Activated naive CD4-positive, alpha-beta T cell treated with anti-CD3 and anti-CD28 coated beads, Interleukin-2, amount 10 ng/mL, durations not matched to agents 7 days and 5 days (primary cell): ENCODE measurements at regions not wholly inside any gene's neighbourhood (a gene's known extent, or its start where the extent isn't known, plus 50 kb on each side); places are given as distances from the start of the nearest gene placed in this dataset.

Experiments used
- CTCF ChIA-PET: fragments of 350-600 bp; sonication (Branson Sonifier 250); formaldehyde crosslinking; loops from one replicate; lab custom pipeline; 2021; ENCODE audit warnings: antibody characterized with exemption; lab: Charles Lee
- DNase-seq: peaks from one replicate; pipeline ENCODE4 v3.0.0-alpha.2; 2020
- H3K27ac Mint-ChIP-seq: one replicate; pipeline ENCODE4 v1.8.0; 2021; ENCODE audit warnings: mild to moderate bottlenecking, moderate library complexity, mixed read lengths
- H3K27me3 Mint-ChIP-seq: one replicate; pipeline ENCODE4 v1.8.0; 2021; ENCODE audit warnings: mild to moderate bottlenecking, mixed read lengths
- H3K36me3 Mint-ChIP-seq: one replicate; pipeline ENCODE4 v1.8.0; 2021; ENCODE audit warnings: mixed read lengths
- H3K4me1 Mint-ChIP-seq: one replicate; pipeline ENCODE4 v1.8.0; 2021; ENCODE audit warnings: mixed read lengths
- H3K4me3 Mint-ChIP-seq: one replicate; pipeline ENCODE4 v1.8.0; 2021; ENCODE audit warnings: mild to moderate bottlenecking, moderate library complexity, mixed read lengths
- H3K9me3 Mint-ChIP-seq: one replicate; pipeline ENCODE4 v1.8.0; 2021; ENCODE audit warnings: mixed read lengths

DNA sequence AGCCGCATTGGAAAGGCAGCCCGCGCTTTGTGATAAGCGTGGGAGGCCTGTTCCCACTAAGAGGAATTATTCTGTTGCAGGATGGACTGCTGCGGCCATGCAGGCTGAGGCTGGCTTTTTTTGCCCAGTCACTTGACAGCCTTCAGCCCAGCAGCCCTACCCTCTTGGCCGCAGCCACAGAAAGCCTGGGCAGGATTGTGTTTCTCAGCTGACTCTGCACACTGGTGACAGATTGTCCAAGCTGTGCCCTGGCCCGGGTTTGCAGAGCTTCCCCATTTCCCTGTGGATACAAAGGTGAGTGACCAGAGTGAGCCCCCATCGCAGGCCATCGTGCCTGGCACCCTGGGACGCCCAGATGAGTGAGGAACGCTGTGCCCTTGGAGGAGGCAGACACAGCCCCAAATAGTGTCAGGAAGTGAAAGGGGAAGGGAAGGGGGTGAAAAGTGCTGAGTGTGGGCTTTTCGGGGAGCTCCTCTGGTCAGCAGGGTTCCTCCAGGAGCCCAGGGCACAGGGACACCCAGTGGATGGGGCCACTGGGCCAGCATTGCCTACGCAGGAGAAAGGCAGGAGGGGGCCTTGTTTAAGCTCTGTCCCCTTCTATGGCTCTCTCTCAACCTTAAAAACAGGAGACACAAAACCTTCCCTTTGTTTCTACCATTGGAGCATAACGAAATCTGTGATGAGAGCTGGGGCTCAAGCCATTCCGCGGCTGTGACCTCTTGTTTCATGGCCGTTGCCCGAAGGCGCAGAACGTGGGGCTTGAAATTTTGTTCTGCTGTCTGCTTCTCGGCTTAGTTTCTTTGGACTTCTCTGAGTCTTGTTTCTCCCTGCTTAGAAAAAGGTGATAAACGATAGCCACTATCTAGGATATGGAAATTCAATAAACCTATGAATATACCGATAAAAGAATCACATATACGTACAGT lies 91.5 kb upstream of the MEF2A start:
- H3K36me3 Mint-ChIP-seq, result no peaks in the 10 kb centered on the region
- no peak for DNase-seq
- no peak overlapping the region for H3K4me3 Mint-ChIP-seq
- H3K27me3 Mint-ChIP-seq, result peaks cover 23% of the 10 kb centered on the region
- H3K9me3 Mint-ChIP-seq, result no peaks in the 10 kb centered on the region
- H3K4me1 Mint-ChIP-seq, result peaks cover 26% of the 10 kb centered on the region
- no peak overlapping the region for H3K27ac Mint-ChIP-seq
- CTCF ChIA-PET, result no interaction called here

- peaks cover 26% of the 10 kb centered on the region for H3K4me1 Mint-ChIP-seq
Observed at GRCh38 chr15:99474909-99475753, 90.7 kb upstream of the MEF2A start.

DNA sequence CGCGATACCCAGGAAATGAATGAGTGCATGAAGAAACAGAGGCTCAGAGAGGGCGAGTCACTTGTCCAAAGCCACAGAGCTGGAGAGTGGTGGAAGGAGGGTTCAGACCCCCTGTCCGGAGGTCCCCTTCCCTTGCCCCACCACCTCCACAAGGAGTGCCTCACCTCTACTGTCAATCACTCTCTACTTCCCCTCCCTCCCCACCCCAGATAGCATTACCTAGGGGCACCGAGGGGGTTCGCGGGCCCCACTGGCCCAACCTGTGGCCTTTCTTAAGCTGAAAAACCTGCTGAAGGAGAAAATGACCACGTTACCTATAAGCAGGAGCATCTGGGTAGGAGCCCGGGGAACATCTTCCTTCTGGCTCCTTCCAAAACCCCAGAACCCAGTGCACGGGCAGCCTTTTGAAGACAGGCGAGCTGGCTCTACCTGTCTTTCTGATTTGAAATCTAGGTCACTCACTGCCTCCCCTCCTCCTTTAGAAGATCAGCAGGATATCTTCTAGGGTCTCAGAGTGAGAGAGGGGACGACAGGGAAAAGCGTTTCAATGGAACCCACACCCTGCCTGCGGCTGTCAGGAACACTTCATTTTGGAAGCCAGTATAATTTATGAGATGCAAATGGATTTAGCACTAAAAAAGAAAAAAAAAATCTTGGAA lies 89.9 kb upstream of the MEF2A start:
- Mint-ChIP-seq H3K9me3 (no peaks in the 10 kb centered on the region), H3K27ac (no peak overlapping the region), H3K4me1 (peaks cover 26% of the 10 kb centered on the region), H3K4me3 (no peak overlapping the region), H3K36me3 (no peaks in the 10 kb centered on the region), H3K27me3 (peaks cover 27% of the 10 kb centered on the region)
- CTCF ChIA-PET, result no interaction called here
- DNase-seq, result no peak

More at GRCh38 chr15:99474909-99475753, 90.7 kb upstream of the MEF2A start:
- H3K36me3 Mint-ChIP-seq, result no peaks in the 10 kb centered on the region
- peaks cover 23% of the 10 kb centered on the region for H3K27me3 Mint-ChIP-seq
- CTCF ChIA-PET, result no interaction called here
- no peak for DNase-seq
- H3K27ac Mint-ChIP-seq, result no peak overlapping the region
- H3K4me3 Mint-ChIP-seq, result no peak overlapping the region
- no peaks in the 10 kb centered on the region for H3K9me3 Mint-ChIP-seq

- CTCF ChIA-PET, result interaction anchor here (0.5 to 1.1 kb wide), 2 partner anchors 221 to 372 kb away, joined by 3 read pairs; partner anchors contain the start of gene SYNM
- Mint-ChIP-seq H3K27ac (peak overlapping the region; percentile 55), H3K4me1 (peaks cover 28% of the 10 kb centered on the region), H3K4me3 (no peak overlapping the region), H3K36me3 (no peaks in the 10 kb centered on the region), H3K9me3 (no peaks in the 10 kb centered on the region), H3K27me3 (peaks cover 26% of the 10 kb centered on the region)
- peak; percentile 63 for DNase-seq
Observed at GRCh38 chr15:99476413-99477222, 89.2 kb upstream of the MEF2A start.

DNA sequence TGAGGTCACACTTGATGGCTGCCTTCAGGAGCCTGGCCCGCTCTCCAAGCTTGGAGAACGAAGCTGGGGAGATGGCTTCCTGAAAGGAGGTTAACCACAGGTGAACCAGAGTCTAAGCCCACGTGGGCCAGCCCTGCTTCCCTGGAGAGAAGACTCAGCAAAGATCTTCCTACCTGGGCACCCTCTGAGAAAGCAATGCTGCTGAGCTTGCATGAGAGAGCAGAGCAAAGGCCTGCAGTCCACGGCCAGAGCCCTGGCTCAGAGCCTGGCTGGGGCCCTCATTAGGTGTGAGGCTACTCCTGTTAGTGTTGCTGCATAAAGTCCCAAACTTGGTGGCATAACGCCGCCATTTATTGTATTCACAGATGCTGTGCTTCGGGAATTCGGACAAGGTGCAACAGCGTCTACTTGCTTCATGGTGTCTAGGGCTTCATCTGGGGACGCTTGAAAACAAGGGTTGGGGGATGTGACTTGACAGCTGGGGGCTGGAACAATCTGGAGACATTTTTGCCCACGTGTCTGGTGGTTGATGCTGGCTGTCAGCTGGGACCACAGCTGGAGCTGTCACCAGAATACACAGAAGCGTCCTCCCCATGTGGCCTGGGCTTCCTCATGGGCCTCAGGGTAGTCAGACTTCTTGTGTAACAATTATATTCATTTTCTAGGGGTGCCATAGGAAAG lies 87.9 kb upstream of the MEF2A start:
- peak overlapping the region; percentile 73 for H3K27ac Mint-ChIP-seq
- H3K4me1 Mint-ChIP-seq, result peaks cover 29% of the 10 kb centered on the region
- CTCF ChIA-PET, result interaction anchor here (1.1 kb wide), 1 partner anchor 373 kb away, joined by 3 read pairs; the partner anchor contains the start of gene SYNM
- no peak for DNase-seq
- no peaks in the 10 kb centered on the region for H3K36me3 Mint-ChIP-seq
- H3K9me3 Mint-ChIP-seq, result no peaks in the 10 kb centered on the region
- no peak overlapping the region for H3K4me3 Mint-ChIP-seq
- peaks cover 22% of the 10 kb centered on the region for H3K27me3 Mint-ChIP-seq

GRCh38 chr15:99478977-99479376 lies 86.8 kb upstream of the MEF2A start:
- CTCF ChIA-PET, result interaction anchor here (0.7 kb wide), 1 partner anchor 70 kb away, joined by 3 read pairs; no protein-coding TSS in a partner anchor
- no peaks in the 10 kb centered on the region for H3K9me3 Mint-ChIP-seq

DNA sequence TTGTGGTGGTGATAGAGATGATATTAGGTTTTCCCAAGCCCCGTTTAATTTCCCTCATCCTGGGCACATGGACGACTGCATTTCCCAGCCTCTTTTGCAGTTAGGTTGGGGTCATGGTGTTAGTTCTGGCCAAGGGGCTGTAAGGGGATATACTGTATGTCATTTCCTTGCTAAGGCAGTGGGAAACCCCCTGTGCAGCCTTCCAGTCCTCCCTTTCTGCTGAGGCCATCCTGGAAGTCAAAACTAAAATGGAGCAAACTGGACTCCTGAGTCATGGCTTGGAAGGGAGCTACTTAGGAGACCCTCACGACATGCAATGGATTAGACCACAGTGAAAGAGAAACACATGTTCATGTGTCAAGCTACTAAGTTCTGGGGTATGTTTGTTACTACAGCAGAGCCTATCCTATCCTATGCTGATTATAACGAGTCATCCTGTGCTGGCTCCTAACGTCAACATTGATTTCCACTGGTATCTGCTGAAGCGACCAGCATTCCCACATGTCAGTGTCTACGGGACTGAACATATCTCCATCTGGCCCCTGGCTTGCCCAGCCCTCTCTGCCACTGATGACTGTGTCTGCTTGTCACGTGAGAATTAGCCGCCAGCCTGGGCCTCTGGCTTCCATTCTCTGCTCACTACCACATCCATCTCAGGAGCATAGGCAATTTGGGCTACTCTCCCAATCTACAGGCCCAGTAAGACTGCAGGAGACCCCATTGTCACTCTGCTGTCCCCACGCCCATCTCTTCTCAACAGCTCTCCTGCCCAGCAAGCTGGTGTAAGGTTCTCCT lies 85.6 kb upstream of the MEF2A start:
- H3K4me1 Mint-ChIP-seq, result peaks cover 34% of the 10 kb centered on the region
- H3K9me3 Mint-ChIP-seq, result no peaks in the 10 kb centered on the region
- peaks cover 16% of the 10 kb centered on the region for H3K27me3 Mint-ChIP-seq
- H3K36me3 Mint-ChIP-seq, result no peaks in the 10 kb centered on the region
- no peak overlapping the region for H3K27ac Mint-ChIP-seq
- no peak overlapping the region for H3K4me3 Mint-ChIP-seq
- no peak for DNase-seq
- CTCF ChIA-PET, result no interaction called here

More at GRCh38 chr15:99478977-99479376, 86.8 kb upstream of the MEF2A start:
- no peak overlapping the region for H3K27ac Mint-ChIP-seq
- no peak overlapping the region for H3K4me3 Mint-ChIP-seq
- H3K4me1 Mint-ChIP-seq, result peaks cover 29% of the 10 kb centered on the region
- H3K36me3 Mint-ChIP-seq, result no peaks in the 10 kb centered on the region
- H3K27me3 Mint-ChIP-seq, result peaks cover 19% of the 10 kb centered on the region
- DNase-seq, result no peak

DNA sequence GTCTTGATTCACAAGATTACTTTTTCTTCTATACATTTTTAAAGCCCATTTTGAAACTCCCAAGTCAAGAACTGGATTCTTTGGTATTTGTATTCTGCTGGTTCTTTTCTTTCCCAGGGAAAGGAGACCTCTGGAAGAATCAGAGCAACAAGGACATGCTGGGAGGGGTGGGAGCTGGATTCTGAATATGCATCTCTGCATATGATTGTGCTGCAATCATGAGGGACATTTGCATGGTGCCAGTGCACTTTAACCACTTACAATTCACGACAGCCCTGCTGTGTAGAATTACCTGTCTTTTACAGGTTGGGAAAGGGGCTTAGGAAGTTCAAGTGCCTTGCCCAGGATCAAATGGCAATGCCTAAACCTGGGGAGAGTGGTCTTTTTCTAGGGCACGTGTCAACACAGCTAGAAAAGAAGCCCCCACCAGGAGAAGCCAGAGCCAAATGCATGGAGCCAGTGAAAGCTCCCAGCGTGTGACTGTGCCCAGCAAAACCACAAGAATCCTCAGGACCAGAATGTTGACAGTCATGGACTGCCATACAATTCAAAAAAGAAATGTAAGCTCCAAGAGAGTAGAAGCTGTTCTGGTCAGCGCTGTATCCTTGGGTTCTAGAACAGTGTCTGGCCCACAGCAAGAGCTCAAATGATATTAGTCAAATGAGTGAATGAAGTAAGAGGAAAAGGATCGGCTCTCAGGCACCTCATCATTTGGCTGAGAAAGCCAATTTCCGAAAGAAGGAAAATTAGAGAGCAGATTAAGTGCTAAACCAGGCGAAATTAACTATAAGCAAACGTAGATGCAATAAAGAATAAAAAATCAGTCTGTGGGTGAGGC lies 84.5 kb upstream of the MEF2A start:
- Mint-ChIP-seq H3K27ac (no peak overlapping the region), H3K9me3 (no peaks in the 10 kb centered on the region), H3K4me3 (no peak overlapping the region), H3K36me3 (no peaks in the 10 kb centered on the region), H3K27me3 (peaks cover 23% of the 10 kb centered on the region), H3K4me1 (peaks cover 43% of the 10 kb centered on the region)
- no peak for DNase-seq
- CTCF ChIA-PET, result interaction anchor here (0.9 kb wide), 1 partner anchor 223 kb away, joined by 3 read pairs; no protein-coding TSS in a partner anchor

GRCh38 chr15:99481951-99482230 lies 83.9 kb upstream of the MEF2A start:
- no peak overlapping the region for H3K4me3 Mint-ChIP-seq
- no peaks in the 10 kb centered on the region for H3K9me3 Mint-ChIP-seq
- H3K36me3 Mint-ChIP-seq, result no peaks in the 10 kb centered on the region
- peaks cover 43% of the 10 kb centered on the region for H3K4me1 Mint-ChIP-seq
- H3K27ac Mint-ChIP-seq, result no peak overlapping the region
- CTCF ChIA-PET, result interaction anchor here (0.9 kb wide), 1 partner anchor 222 kb away, joined by 3 read pairs; no protein-coding TSS in a partner anchor
- peaks cover 23% of the 10 kb centered on the region for H3K27me3 Mint-ChIP-seq
- DNase-seq, result no peak

GRCh38 chr15:99482993-99483392 lies 82.8 kb upstream of the MEF2A start:
- Mint-ChIP-seq H3K4me3 (no peak overlapping the region), H3K9me3 (no peaks in the 10 kb centered on the region), H3K4me1 (peaks cover 38% of the 10 kb centered on the region), H3K27me3 (peaks cover 29% of the 10 kb centered on the region), H3K27ac (no peak overlapping the region), H3K36me3 (no peaks in the 10 kb centered on the region)
- CTCF ChIA-PET, result no interaction called here
- no peak for DNase-seq

- DNase-seq, result no peak
- Mint-ChIP-seq H3K27ac (peak overlapping the region; percentile 50), H3K9me3 (no peaks in the 10 kb centered on the region), H3K4me3 (peak overlapping the region; percentile 11), H3K4me1 (peaks cover 31% of the 10 kb centered on the region), H3K27me3 (peaks cover 40% of the 10 kb centered on the region), H3K36me3 (no peaks in the 10 kb centered on the region)
- CTCF ChIA-PET, result interaction anchor here (0.7 to 1.3 kb wide), 2 partner anchors 9 to 219 kb away, joined by 3 to 5 read pairs; no protein-coding TSS in a partner anchor
Observed at GRCh38 chr15:99485153-99485961, 80.4 kb upstream of the MEF2A start.
